ENCODE measurements at regions not wholly inside any gene's neighbourhood (a gene's known extent, or its start where the extent isn't known, plus 50 kb on each side); places are given as distances from the start of the nearest gene placed in this dataset.

- DNase-seq (ENCODE audit: low spot score), result no peak
Observed at GRCh38 chr3:70899816-70900215, 587.4 kb upstream of the MDFIC2 start.

DNA sequence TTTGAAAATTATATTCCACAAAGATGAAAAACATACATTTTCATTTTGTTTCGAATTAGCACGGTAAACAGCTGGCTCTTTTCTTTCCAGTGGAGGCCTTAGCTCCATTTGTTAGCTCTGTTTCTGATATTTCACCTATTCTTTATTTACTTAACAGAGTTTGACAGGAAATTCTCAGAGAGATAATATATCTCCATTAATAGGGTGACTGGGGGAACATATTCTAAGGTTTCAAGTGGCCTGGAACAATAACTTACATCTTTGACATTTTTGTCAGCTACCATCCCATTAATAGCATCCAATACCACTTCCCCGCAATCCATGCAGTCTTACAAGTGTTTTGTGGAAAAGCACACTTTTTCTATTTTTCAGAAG lies 577.6 kb upstream of the MDFIC2 start:
- no peak for DNase-seq (ENCODE audit: low spot score)

DNA sequence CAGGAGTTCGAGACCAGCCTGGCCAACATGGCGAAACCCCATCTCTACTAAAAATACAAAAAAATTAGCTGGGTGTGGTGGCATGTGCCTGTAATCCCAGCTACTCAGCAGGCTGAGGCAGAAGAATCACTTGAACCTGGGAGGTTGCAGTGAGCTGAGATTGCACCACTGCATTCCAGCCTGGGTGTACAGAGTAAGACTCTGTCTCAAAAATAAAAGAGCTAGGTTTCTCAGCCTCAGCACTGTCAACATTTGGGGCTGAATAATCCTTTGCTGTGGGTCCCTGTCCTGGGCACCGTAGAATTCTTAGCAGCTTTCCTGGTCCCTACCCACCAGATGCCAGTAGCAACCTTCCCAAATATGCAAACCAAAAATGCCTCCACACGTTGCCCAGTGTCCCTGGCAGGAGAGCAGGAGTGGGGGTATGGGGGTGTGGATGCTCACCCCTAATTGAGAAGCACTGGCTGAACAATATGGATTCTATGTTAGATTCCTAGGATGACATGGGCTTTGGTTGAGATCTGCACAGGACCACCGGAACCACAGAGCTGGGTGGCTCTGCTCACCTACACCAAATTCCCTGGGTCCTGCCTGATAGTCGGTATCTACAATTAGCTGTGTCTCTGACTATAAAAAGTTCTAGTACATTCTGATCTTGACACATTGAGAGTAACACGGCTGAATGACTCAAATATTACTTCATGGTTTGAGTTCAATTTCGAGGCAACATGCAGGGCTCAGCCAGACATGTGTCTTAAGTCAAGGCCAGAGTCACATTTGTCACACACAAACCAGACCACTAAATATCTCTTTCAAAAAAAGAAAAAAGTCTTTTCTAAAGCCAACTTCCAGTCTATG lies 577.0 kb upstream of the MDFIC2 start:
- DNase-seq (ENCODE audit: low spot score), result no peak

DNA sequence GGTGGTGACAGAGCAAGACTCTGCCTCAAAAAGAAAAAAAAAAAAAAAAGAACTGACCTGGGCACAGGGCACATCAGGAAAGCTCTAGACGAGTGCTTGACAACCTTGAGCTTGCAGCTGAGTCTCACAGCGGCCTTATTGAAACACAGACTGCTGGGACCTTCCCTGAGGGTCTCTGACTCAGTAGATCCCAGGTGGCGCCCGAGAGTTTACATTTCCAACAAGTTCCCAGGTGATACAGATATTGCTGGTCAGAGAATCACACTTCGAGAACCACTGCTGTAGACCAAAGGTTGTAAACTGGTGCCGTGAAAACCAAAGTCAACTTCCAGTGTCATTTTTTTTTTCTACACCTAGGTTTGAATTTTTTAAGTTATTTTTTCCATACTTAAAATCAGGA lies 573.2 kb upstream of the MDFIC2 start:
- no peak for DNase-seq (ENCODE audit: low spot score)

DNA sequence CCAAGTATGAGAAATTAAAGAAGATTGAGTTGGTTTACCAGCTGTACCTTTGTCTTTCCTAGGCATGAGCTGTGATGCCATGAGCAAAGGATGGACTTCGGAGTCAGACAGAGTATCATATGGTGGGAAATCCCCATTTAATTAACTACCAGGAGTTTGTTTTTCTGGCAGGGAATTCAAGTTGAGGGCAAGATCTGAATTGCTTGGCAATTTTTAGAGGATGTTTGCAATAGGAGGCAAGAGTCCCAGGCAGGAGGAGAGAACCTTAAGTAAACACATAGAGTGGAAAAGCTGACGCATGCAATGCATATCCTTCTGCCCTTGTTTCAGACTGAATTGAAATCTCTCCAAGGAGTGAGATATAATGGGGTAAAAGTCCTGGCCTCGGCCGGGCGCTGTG lies 569.7 kb upstream of the MDFIC2 start:
- no peak for DNase-seq (ENCODE audit: low spot score)

DNA sequence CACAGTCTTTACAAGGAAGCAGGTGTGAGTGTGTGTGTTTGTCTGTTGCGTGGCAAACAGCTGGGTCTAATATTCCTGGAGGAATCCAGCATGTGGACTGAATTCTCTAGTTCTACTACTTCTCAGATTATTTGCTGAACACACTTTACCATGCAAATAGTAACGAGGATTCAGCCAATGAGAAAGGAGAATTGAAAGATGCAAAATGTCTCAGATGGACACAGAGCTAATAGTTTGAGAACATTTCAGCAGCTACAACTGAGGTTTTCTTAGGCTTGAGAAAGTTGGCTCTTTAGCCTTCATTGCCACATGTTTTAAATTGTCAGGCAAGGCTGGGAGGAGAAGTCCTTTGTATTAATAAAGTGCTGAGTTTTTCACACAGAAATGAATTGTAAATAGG lies 568.0 kb upstream of the MDFIC2 start:
- DNase-seq (ENCODE audit: low spot score), result no peak

GRCh38 chr3:70876154-70876553 lies 563.7 kb upstream of the MDFIC2 start:
- DNase-seq (ENCODE audit: low spot score), result no peak

- no peak for DNase-seq (ENCODE audit: low spot score)
Observed at GRCh38 chr3:70874196-70874595, 561.8 kb upstream of the MDFIC2 start.

- DNase-seq (ENCODE audit: low spot score), result no peak
Observed at GRCh38 chr3:70873686-70874085, 561.2 kb upstream of the MDFIC2 start.

GRCh38 chr3:70871909-70872656 lies 559.6 kb upstream of the MDFIC2 start:
- no peak for DNase-seq (ENCODE audit: low spot score)

GRCh38 chr3:70870576-70870975 lies 558.1 kb upstream of the MDFIC2 start:
- no peak for DNase-seq (ENCODE audit: low spot score)

DNA sequence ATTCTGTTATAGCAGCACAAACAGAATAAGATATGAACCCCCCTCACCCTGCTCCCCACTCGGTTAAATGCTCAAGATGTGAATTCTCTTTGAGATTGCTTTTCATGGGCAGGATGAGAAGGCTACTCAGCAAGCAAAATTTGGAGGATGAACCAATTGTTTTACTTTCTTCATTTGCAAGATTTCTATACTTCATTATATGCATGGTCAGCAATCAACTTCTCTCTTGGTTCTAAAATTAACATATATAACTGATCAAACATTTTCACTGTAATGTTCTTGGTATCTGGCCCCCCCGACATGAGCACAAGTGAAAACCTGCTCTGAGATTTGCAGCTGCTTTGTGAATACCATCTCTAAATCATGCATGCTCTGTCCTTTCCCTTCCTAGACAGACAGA lies 556.1 kb upstream of the MDFIC2 start:
- no peak for DNase-seq (ENCODE audit: low spot score)

DNA sequence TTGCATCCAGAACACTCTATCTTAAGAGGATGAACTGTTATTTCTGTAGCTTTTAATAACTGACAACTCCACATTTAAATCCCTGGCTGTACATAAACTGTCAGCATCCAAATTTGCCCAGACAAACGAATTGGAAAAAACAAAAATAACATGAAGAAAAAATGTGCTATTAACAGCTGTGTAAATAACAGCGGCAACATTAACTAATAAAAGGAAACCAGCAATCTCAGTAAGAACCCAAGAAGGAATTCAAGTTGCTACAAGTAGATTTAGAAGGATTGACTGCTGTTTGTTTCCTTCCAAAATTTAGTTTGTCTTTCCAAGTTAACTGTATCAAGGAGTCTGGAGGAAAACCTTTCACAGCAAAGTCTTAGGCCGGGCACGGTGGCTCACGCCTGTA lies 550.6 kb upstream of the MDFIC2 start:
- no peak for DNase-seq (ENCODE audit: low spot score)

GRCh38 chr3:70861855-70862254 lies 549.4 kb upstream of the MDFIC2 start:
- DNase-seq (ENCODE audit: low spot score), result no peak

DNA sequence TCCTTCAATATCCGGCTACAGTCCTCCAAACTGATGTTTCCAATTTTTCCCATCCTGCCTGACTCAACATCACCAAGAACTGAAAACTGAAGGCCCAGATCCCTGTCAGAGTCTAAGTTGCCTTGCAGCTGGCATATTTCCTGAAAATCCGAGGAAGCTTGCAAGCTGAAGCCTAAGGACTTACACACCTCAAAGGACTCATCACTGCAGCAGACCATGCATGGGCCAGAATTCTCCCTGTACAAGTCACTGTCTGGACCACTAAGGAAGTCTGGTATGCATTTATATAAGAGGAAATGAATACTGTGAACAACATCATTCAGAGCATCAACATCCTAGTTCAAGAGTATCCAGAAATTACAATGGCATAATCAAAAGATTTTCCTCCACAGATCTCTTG lies 548.8 kb upstream of the MDFIC2 start:
- DNase-seq (ENCODE audit: low spot score), result no peak

GRCh38 chr3:70857916-70858315 lies 545.5 kb upstream of the MDFIC2 start:
- no peak for DNase-seq (ENCODE audit: low spot score)

DNA sequence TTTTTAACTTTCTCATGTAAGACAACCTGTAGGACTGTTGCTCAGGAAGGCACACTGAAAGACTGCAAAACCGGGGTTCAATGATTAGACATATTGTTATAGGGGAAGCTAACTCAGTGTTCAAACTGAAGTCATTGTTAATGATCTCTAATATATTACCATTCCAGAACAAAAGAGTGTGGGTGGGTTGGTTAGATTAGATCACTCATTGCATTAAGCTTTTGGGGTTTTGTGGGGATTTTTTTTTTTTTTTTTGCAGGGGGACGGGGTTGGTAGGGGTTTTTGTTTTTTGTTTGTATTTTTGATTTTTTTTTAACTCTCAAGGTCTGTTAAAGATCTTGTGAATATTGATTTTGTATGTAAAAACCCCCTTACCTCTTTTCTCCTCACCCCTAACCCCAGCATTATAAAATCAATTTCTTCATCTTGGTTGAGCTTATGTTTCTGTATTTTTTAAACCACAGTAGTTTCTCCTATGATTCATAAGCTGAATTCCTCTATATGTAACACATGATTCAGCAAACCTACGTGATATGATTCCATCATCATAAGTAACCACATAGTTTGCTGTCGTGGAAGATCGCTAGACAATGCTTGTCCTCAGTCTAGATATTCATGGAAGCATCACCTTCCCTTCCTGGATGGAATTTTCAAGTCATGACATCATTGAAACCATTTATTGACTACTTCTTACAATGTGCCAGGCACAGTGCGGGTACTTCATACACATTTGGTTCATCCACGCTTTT lies 544.1 kb upstream of the MDFIC2 start:
- DNase-seq (ENCODE audit: low spot score), result peak; percentile 15

- DNase-seq (ENCODE audit: low spot score), result no peak
Observed at GRCh38 chr3:70855149-70855548, 542.7 kb upstream of the MDFIC2 start.

DNA sequence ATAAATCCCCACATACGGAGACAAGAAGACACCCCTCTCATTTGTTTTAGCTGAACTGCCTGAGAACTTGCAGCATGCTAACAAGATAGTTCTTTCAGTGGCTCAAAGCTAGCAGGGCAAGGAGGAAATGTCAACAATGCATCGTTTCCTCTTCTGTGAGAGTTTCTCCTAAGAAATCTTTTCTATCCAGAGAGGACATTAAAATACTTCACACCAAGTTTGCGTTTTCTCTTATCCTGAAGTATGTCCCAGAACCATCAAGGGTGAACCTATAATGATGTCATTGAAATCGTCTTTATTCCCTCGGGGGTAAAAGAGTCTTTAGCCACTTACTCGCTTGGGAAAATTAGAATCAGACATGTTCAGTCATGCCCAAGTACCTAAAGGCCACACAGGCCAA lies 541.7 kb upstream of the MDFIC2 start:
- DNase-seq (ENCODE audit: low spot score), result no peak

DNA sequence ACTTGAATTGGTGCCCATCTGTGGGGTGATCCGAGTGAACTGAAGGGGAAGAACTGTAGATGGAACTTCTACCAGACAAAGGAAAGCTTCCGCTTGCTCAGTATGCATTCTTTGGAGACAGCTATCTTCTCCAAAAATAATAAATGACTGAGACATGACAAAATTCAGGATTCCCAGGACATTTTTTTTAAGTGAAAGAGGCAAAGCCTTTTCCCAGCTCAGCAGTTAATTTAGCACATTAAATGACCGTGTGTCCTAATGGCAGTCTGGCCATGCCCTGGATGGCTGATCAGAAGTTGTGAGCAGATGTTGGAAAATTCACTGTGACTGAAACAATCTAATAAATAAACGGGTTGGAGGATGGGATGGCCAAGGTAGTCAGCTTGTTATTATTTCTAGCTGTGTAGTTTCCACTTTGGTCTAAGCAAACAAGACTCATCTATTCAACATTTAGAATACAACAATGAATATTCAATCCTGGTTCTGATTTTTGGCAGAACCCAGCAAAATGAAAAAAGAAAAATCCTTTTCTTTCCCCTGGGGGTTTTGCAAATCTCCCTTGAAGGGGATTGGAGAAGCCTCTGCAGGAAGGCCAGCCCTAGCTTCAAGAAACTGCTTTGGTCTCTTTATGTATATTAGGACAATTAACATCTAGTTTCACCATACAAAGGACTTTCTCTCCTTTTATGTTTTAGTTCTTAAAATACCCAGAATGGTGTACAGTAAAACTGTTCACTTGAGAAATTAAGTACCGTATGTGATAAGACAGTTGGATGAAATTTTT lies 540.9 kb upstream of the MDFIC2 start:
- no peak for DNase-seq (ENCODE audit: low spot score)

DNA sequence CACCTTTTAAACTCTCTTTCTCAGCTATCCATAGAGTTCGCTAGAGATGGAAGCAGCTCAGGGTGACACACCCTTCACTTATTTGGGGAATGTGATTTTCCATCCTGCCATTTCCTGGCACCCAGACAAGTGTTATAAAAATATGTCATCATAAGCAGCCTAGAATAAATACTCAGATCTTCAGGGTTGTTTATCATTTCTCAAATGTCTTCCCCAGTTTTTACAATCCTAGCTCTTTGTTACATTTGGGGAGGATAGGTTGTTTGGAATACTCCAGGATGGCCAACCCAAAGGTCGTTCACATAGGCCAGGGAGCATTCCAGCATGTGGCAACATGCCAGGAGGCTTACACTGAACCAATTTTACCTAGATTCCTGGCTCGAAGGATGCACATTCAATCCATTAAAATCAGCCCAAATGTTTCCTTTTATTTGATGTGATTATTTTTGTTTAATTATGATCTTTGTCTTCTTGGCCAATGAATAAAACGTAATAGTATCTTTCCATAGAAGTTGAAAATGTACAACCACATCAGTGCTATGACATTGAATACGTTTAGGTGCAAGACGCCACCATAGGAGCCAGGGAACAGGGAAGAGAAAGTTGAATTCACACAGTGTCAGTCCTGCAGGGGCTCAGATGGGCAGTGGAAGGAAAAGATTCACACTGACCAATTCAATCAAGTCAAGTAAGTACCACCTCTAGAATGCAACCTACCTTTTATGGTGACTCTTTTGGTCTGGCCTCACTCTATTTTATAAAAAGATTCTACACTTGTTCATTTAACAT lies 537.7 kb upstream of the MDFIC2 start:
- DNase-seq (ENCODE audit: low spot score), result peak; percentile 59

All from SW480 (cell line).